DND-41 (cell line): ENCODE measurements at regions not wholly inside any gene's neighbourhood (a gene's known extent, or its start where the extent isn't known, plus 50 kb on each side); places are given as distances from the start of the nearest gene placed in this dataset.

ENCODE experiments used
- ATAC-seq: fragments of 200-7000 bp; cut with Tn5 transposase; 3 replicates; pipeline ENCODE4 v1.9.1; 2021; ENCODE audit warnings: low read depth; ENCODE audit not compliant: insufficient read depth
- DNase-seq: peaks from one replicate; pipeline ENCODE4 v3.0.0-alpha.2; 2020
- H2AFZ ChIP-seq: 2 replicates; pipeline ENCODE4 v1.6.0; 2012; ENCODE audit warnings: low read depth, low read length
- H3K27ac ChIP-seq: 2 replicates; pipeline ENCODE4 v1.5.1; 2012; ENCODE audit warnings: low read length, inconsistent platforms
- H3K27me3 ChIP-seq: fragments of 200-600 bp; sonication (generic); 2 replicates; pipeline ENCODE4 v1.6.0; 2012; ENCODE audit warnings: low read length, mild to moderate bottlenecking, inconsistent platforms; ENCODE audit not compliant: insufficient read depth, poor library complexity
- H3K36me3 ChIP-seq: 2 replicates; pipeline ENCODE4 v1.5.1; 2012; ENCODE audit warnings: low read length, inconsistent platforms; ENCODE audit not compliant: insufficient read depth
- H3K4me1 ChIP-seq: 2 replicates; pipeline ENCODE4 v1.5.1; 2012; ENCODE audit warnings: mild to moderate bottlenecking, low read length; ENCODE audit not compliant: insufficient read depth
- H3K4me2 ChIP-seq: 2 replicates; pipeline ENCODE4 v1.6.0; 2012; ENCODE audit warnings: mild to moderate bottlenecking, moderate library complexity, low read length, inconsistent platforms; ENCODE audit not compliant: insufficient read depth
- H3K4me3 ChIP-seq, 2 experiments: fragments of 200-600 bp in 1 of 2; shearing (Covaris generic) in 1 of 2; 2 replicates each; pipeline ENCODE4 v1.5.1; 2012 to 2016; ENCODE audit warnings: inconsistent platforms in 2 of 2, low read length in 2 of 2, mild to moderate bottlenecking in 2 of 2, low read depth in 1 of 2, moderate library complexity in 1 of 2
- H3K79me2 ChIP-seq: 2 replicates; pipeline ENCODE4 v1.6.0; 2012; ENCODE audit warnings: low read length, inconsistent platforms; ENCODE audit not compliant: insufficient read depth
- H3K9ac ChIP-seq: 2 replicates; pipeline ENCODE4 v1.6.0; 2012; ENCODE audit warnings: low read depth, mild to moderate bottlenecking, inconsistent platforms, low read length, moderate library complexity
- H3K9me3 ChIP-seq: 2 replicates; pipeline ENCODE4 v1.5.1; 2012; ENCODE audit warnings: low read length, moderate library complexity, mild to moderate bottlenecking, inconsistent platforms; ENCODE audit not compliant: insufficient read depth, severe bottlenecking
- H4K20me1 ChIP-seq: 2 replicates; pipeline ENCODE4 v1.6.0; 2012; ENCODE audit warnings: low read length; ENCODE audit not compliant: insufficient read depth
- CTCF ChIP-seq: IDR thresholded peaks from 2 replicates; pipeline ENCODE4 v1.5.1; 2012; ENCODE audit warnings: borderline replicate concordance, low read length, moderate library complexity, mild to moderate bottlenecking; ENCODE audit not compliant: poor library complexity, severe bottlenecking; ENCODE audit errors: extremely low read depth
- EZH2 ChIP-seq: IDR thresholded peaks from 3 replicates; pipeline ENCODE4 v1.6.1; 2012; ENCODE audit warnings: borderline replicate concordance, low read depth, mild to moderate bottlenecking, moderate library complexity, low read length, inconsistent platforms; ENCODE audit not compliant: severe bottlenecking

GRCh38 chr1:24244519-24245268, 57.6 kb upstream of the IFNLR1 start:
- TF ChIP-seq CTCF (no peak), EZH2 (no peak)
- H3K4me3 ChIP-seq, result no peak overlapping the region
- DNase-seq (no peak), ATAC-seq (no peak)
- no peak overlapping the region for H3K27ac ChIP-seq
- H3K4me1 ChIP-seq, result no peaks in the 10 kb centered on the region
- H3K36me3 ChIP-seq, result no peaks in the 10 kb centered on the region
- H2AFZ ChIP-seq, result no peak overlapping the region
- H3K27me3 ChIP-seq, result peaks cover 9% of the 10 kb centered on the region
- H3K79me2 ChIP-seq, result no peaks in the 10 kb centered on the region
- no peaks in the 10 kb centered on the region for H4K20me1 ChIP-seq
- H3K9ac ChIP-seq, result no peak overlapping the region
- H3K9me3 ChIP-seq, result no peaks in the 10 kb centered on the region
- no peak overlapping the region for H3K4me2 ChIP-seq

GRCh38 chr1:24237750-24238395, 50.8 kb upstream of the IFNLR1 start:
- no peaks in the 10 kb centered on the region for H3K4me1 ChIP-seq
- H2AFZ ChIP-seq, result no peak overlapping the region
- H3K9ac ChIP-seq, result no peak overlapping the region
- H3K4me3 ChIP-seq, result no peak overlapping the region
- no peak overlapping the region for H3K27ac ChIP-seq
- H3K27me3 ChIP-seq, result peaks cover 20% of the 10 kb centered on the region
- no peaks in the 10 kb centered on the region for H3K36me3 ChIP-seq
- H4K20me1 ChIP-seq, result no peaks in the 10 kb centered on the region
- H3K9me3 ChIP-seq, result no peaks in the 10 kb centered on the region
- no peak for ATAC-seq
- no peak for TF ChIP-seq CTCF
- no peak for TF ChIP-seq EZH2
- no peak for DNase-seq
- H3K4me2 ChIP-seq, result no peak overlapping the region
- H3K79me2 ChIP-seq, result no peaks in the 10 kb centered on the region

- Histone ChIP-seq H3K36me3 (no peaks in the 10 kb centered on the region), H3K9ac (no peak overlapping the region), H3K4me3 (no peak overlapping the region), H4K20me1 (no peaks in the 10 kb centered on the region), H3K79me2 (no peaks in the 10 kb centered on the region), H3K4me1 (no peaks in the 10 kb centered on the region), H3K27me3 (peaks cover 20% of the 10 kb centered on the region), H3K4me2 (no peak overlapping the region), H3K27ac (no peak overlapping the region), H2AFZ (no peak overlapping the region), H3K9me3 (no peaks in the 10 kb centered on the region)
- DNase-seq (no peak), ATAC-seq (no peak)
- TF ChIP-seq EZH2, result no peak
- TF ChIP-seq CTCF, result no peak
Measured at GRCh38 chr1:24236789-24237371, 49.8 kb upstream of the IFNLR1 start.
